K562 (cell line): ENCODE measurements at regions not wholly inside any gene's neighbourhood (a gene's known extent, or its start where the extent isn't known, plus 50 kb on each side); places are given as distances from the start of the nearest gene placed in this dataset.

Experiments used
- ATAC-seq: fragments of 200-7000 bp; cut with Tn5 transposase; 3 replicates; pipeline ENCODE4 v1.9.1; 2020; ENCODE audit warnings: moderate library complexity
- BruUV-seq: library from RNA; stranded (reverse); fragments of 400-500 nt; replicated peaks from 2 replicates; lab custom pipeline; 2021; lab: Mats Ljungman, UMichigan
- CTCF ChIA-PET: fragments of 300-600 bp; formaldehyde crosslinking; extraction: SDS; loops from one replicate; lab custom pipeline; 2021; ENCODE audit warnings: low intra/inter-chr PET ratio; lab: Yijun Ruan, JAX
- POLR2A ChIA-PET: fragments of 300-600, 350-650 bp; sonication (Branson Sonifier 250); formaldehyde crosslinking; extraction: SDS; loops from one replicate; lab custom pipeline; 2021; ENCODE audit warnings: antibody characterized with exemption, inconsistent platforms; lab: Yijun Ruan, JAX
- DNase-seq, 4 experiments: peaks; one replicate each; pipeline versions ENCODE4 v3.0.0 to v3.0.0-alpha.2; 2011 to 2018; ENCODE audit warnings: low spot score in 3 of 4, mixed read lengths in 3 of 4; ENCODE audit errors: extremely low read depth in 1 of 4
- FAIRE-seq: peaks from 2 replicates; lab custom pipeline; 2011; peaks lifted over from hg19 to GRCh38; lab: Jason Lieb, UNC
- H2AFZ ChIP-seq: 2 replicates; pipeline ENCODE4 v1.6.0; 2011; ENCODE audit warnings: low read depth, low read length, control low read depth, inconsistent platforms
- H3K27ac ChIP-seq: fragments of 200-600 bp; 3 replicates; pipeline ENCODE4 v1.8.0; 2011; ENCODE audit warnings: low read depth, mild to moderate bottlenecking, control low read depth, inconsistent platforms, low read length, moderate library complexity, mixed read lengths; ENCODE audit errors: extremely low read depth
- H3K27me3 ChIP-seq, 2 experiments: fragments of 300-600 bp in 1 of 2; 2 replicates in 1 of 2; 3 replicates in 1 of 2; pipeline versions ENCODE4 v1.6.0 to v1.8.0; 2011; ENCODE audit warnings: inconsistent platforms in 2 of 2, low read length in 2 of 2, mild to moderate bottlenecking in 1 of 2, mixed read lengths in 1 of 2, moderate library complexity in 1 of 2; ENCODE audit not compliant: control insufficient read depth in 2 of 2, insufficient read depth in 2 of 2
- H3K36me3 ChIP-seq: fragments of 300-600 bp; 3 replicates; pipeline ENCODE4 v1.8.0; 2011; ENCODE audit warnings: mild to moderate bottlenecking, low read length, inconsistent platforms; ENCODE audit not compliant: control insufficient read depth, insufficient read depth
- H3K4me1 ChIP-seq, 2 experiments: fragments of 200-600 bp in 1 of 2; replicated peaks in 1 of 2; 2 replicates in 1 of 2; 3 replicates in 1 of 2; pipeline versions ENCODE4 v1.5.1 to v1.8.0; 2011; ENCODE audit warnings: inconsistent platforms in 2 of 2, low read length in 2 of 2, mild to moderate bottlenecking in 1 of 2, mixed read lengths in 1 of 2, moderate library complexity in 1 of 2; ENCODE audit not compliant: control insufficient read depth in 2 of 2, insufficient read depth in 2 of 2
- H3K4me2 ChIP-seq: 2 replicates; pipeline ENCODE4 v1.6.1; 2011; ENCODE audit warnings: low read length, control low read depth, inconsistent platforms, mixed read lengths; ENCODE audit not compliant: insufficient read depth
- H3K4me3 ChIP-seq: fragments of 200-600 bp; sonication (generic), shearing (Covaris generic); 2 replicates; pipeline ENCODE4 v1.5.1; 2016; ENCODE audit warnings: control low read depth, inconsistent platforms
- H3K79me2 ChIP-seq: fragments of 200-600 bp; 3 replicates; pipeline ENCODE4 v1.8.0; 2011; ENCODE audit warnings: low read length, inconsistent platforms; ENCODE audit not compliant: control insufficient read depth, insufficient read depth
- H3K9ac ChIP-seq, 2 experiments: 2 replicates each; pipeline versions ENCODE4 v1.6.0 to v1.6.1; 2011; ENCODE audit warnings: low read depth in 2 of 2, low read length in 2 of 2, control low read depth in 1 of 2, inconsistent platforms in 1 of 2, mild to moderate bottlenecking in 1 of 2, mixed read lengths in 1 of 2; ENCODE audit not compliant: insufficient read depth in 1 of 2
- H3K9me1 ChIP-seq: one replicate; pipeline ENCODE4 v1.6.0; 2011; ENCODE audit warnings: inconsistent platforms, mild to moderate bottlenecking, low read length, moderate library complexity; ENCODE audit not compliant: control insufficient read depth, insufficient read depth
- H3K9me3 ChIP-seq: replicated peaks from 2 replicates; pipeline ENCODE4 v1.5.1; 2011; ENCODE audit warnings: low read depth, low read length, inconsistent platforms; ENCODE audit not compliant: control insufficient read depth, insufficient read depth
- H4K20me1 ChIP-seq: replicated peaks from 2 replicates; pipeline ENCODE4 v1.6.1; 2011; ENCODE audit warnings: low read length, inconsistent platforms, mixed read lengths; ENCODE audit not compliant: control insufficient read depth, insufficient read depth
- ATF6 ChIP-seq: sonication (generic); formaldehyde crosslinking; IDR thresholded peaks from 2 replicates; pipeline ENCODE4 v1.4.0; 2020; ENCODE audit warnings: mild to moderate bottlenecking, missing genetic modification reagents
- ETV5 ChIP-seq: sonication (generic); formaldehyde crosslinking; IDR thresholded peaks from 2 replicates; pipeline ENCODE4 v1.4.0; 2020; ENCODE audit warnings: low read depth, mild to moderate bottlenecking, missing genetic modification reagents
- KLF13 ChIP-seq: fragments of 450-650 bp; IDR thresholded peaks from 2 replicates; pipeline ENCODE4 v1.6.1; 2016; ENCODE audit warnings: missing genetic modification characterization, low read depth, mild to moderate bottlenecking, missing compliant biosample characterization, moderate library complexity, borderline replicate concordance
- PHB2 ChIP-seq: fragments of 450-650 bp; IDR thresholded peaks from 2 replicates; pipeline ENCODE4 v1.6.1; 2017; ENCODE audit warnings: low read depth
- WGBS: fragments of 100-300 bp; shearing (Covaris generic); methylation state at CpG from one replicate; pipeline ENCODE4 v1.1.6; 2016; ENCODE audit warnings: low coverage, mixed read lengths; ENCODE audit not compliant: insufficient coverage; ENCODE audit errors: missing lambda C conversion rate; 5-methylcytosine and 5-hydroxymethylcytosine counted together
- in situ Hi-C: fragments of 300-500 bp; cut with MboI; formaldehyde crosslinking; loops from 4 replicates; pipeline ENCODE4 v1.15.0; 2018; ENCODE audit warnings: inconsistent platforms, mixed read lengths
- intact Hi-C: fragments of 100-400 bp; cut with micrococcal nuclease; formaldehyde crosslinking; loops from 2 replicates; pipeline ENCODE4 v1.14.2; 2022

GRCh38 chr2:22893761-22894517, 491.0 kb upstream of the KLHL29 start:
- H3K9me1 ChIP-seq, result no peaks in the 10 kb centered on the region
- H3K27ac ChIP-seq, result no peak overlapping the region
- H3K36me3 ChIP-seq, result no peaks in the 10 kb centered on the region
- H2AFZ ChIP-seq, result no peak overlapping the region
- ChIA-PET CTCF (no interaction called here), POLR2A (no interaction called here)
- H3K27me3 ChIP-seq, result no peaks in the 10 kb centered on the region
- ATAC-seq, result no peak
- no peaks in the 10 kb centered on the region for H3K79me2 ChIP-seq
- no peak for DNase-seq
- no peaks in the 10 kb centered on the region; the same call in 1 of the 2 replicates for H3K9me3 ChIP-seq
- H3K4me1 ChIP-seq, result no peaks in the 10 kb centered on the region
- H3K9ac ChIP-seq, result no peak overlapping the region
- no peak overlapping the region for H3K4me2 ChIP-seq
- H3K4me3 ChIP-seq, result no peak overlapping the region
- under 1% methylated on average over 13 of the region's 13 CpGs for WGBS
- BruUV-seq, result no TSS peak
- no peak for FAIRE-seq
- in situ Hi-C loops, result no loop called here
- TF ChIP-seq ATF6 (CRISPR knock-in tag), result no peak
- no peak for TF ChIP-seq ETV5 (CRISPR knock-in tag)
- TF ChIP-seq KLF13 (tag), result no peak
- no peak for TF ChIP-seq PHB2
- H4K20me1 ChIP-seq, result no peaks in the 10 kb centered on the region
- intact Hi-C loops, result no loop called here
